SK-N-SH (cell line): ENCODE measurements at regions not wholly inside any gene's neighbourhood (a gene's known extent, or its start where the extent isn't known, plus 50 kb on each side); places are given as distances from the start of the nearest gene placed in this dataset.

Experiments used
- CTCF ChIP-seq: fragments of 200-600 bp; sonication (generic); IDR thresholded peaks from 2 replicates; pipeline ENCODE4 v1.6.1; 2017; ENCODE audit warnings: antibody characterized with exemption, mild to moderate bottlenecking, moderate library complexity
- EP300 ChIP-seq, 2 experiments: IDR thresholded peaks; 2 replicates each; pipeline versions ENCODE4 v1.4.0 to v1.6.1; 2012; ENCODE audit warnings: borderline replicate concordance in 1 of 2, low read depth in 1 of 2, low read length in 1 of 2
- JUND ChIP-seq: IDR thresholded peaks from 2 replicates; pipeline ENCODE4 v1.4.0; 2012
- RXRA ChIP-seq: IDR thresholded peaks from 2 replicates; pipeline ENCODE4 v1.4.0; 2012; ENCODE audit warnings: low read depth, mild to moderate bottlenecking, borderline replicate concordance
- TAF1 ChIP-seq: IDR thresholded peaks from 2 replicates; pipeline ENCODE4 v1.6.1; 2012; ENCODE audit warnings: low read depth, mild to moderate bottlenecking, low read length, moderate library complexity, borderline replicate concordance
- TCF12 ChIP-seq: IDR thresholded peaks from 2 replicates; pipeline ENCODE4 v1.4.0; 2012
- USF2 ChIP-seq: fragments of 150-350 bp; IDR thresholded peaks from 2 replicates; pipeline ENCODE4 v1.6.1; 2017; ENCODE audit warnings: antibody characterized with exemption, low read length, low read depth, borderline replicate concordance
- YY1 ChIP-seq: IDR thresholded peaks from 2 replicates; pipeline ENCODE4 v1.4.0; 2012; ENCODE audit warnings: low read depth, mild to moderate bottlenecking

DNA sequence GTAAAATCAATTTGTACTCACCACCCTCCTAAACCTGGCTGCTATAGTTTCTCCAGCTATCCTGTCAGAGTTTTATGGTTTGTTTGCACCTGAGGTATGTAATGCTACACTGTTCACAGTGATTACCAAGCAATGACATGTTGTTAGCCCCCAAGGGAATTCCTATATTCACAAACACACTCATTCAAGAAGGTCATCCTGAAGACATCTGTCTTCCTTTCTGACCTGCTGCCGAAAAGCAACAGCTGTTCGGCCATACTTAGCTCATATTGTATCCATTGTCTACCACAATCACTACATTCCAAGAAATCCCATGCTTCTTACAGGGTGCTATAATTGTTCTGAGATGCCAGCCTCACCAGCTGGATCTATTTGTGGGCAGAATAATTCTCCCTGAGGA is 160.1 kb upstream of the GYPA start:
- no peak for TF ChIP-seq JUND
- no peak for TF ChIP-seq CTCF
- TF ChIP-seq TAF1: no peak
- TF ChIP-seq TCF12: no peak
- no peak for TF ChIP-seq EP300 (IDR thresholded peaks at IDR 0.05; ENCODE audit: borderline replicate concordance in 1 of 2, low read depth in 1 of 2, low read length in 1 of 2)
- no peak for TF ChIP-seq RXRA
- no peak for TF ChIP-seq YY1
- TF ChIP-seq USF2: no peak
